ENCODE measurements at regions not wholly inside any gene's neighbourhood (a gene's known extent, or its start where the extent isn't known, plus 50 kb on each side); places are given as distances from the start of the nearest gene placed in this dataset.
"Not testable (repeated sequence)": the region's sequence is repeated elsewhere in the genome, so short reads cannot be mapped to it uniquely, and the experiment has no call there.

DNA sequence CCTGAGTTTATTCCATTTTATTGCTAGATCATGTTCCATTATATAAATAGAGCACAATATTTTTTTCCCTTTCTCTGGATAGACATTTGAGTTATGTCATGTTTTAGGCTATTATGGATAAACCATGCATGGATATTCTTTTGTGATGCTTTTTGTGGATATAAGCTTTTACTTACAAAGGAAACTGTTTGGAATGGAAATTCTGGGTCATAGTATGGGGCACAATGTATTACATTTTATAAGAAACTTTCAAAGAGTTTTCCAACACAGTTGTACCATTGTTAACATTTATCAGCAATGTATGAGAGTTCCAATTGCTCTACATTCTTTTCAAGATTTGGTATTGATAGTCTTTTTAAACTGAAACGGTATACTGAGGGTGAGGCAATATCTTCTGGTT is 749.4 kb downstream of the SOCS6 start:
- no peak for DNase-seq

DNA sequence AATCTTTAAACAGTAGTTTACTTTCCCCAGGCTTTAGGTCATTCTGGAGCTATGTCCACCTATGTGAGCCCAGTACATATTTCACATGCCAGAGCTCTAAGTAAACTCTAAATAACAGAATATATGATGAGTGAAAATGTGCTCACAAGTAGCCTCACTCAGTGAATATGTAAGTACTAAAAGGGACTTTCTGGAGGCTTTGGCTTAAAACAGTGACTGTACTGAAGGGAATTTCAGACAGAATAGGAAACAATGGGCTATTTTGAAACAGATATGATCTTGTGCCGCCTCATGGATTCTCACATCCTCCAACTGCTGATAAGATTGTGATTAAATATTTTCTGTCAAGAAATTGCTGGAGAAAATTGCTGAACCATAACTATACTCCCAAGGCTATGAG is 747.9 kb downstream of the SOCS6 start:
- DNase-seq: no peak

DNA sequence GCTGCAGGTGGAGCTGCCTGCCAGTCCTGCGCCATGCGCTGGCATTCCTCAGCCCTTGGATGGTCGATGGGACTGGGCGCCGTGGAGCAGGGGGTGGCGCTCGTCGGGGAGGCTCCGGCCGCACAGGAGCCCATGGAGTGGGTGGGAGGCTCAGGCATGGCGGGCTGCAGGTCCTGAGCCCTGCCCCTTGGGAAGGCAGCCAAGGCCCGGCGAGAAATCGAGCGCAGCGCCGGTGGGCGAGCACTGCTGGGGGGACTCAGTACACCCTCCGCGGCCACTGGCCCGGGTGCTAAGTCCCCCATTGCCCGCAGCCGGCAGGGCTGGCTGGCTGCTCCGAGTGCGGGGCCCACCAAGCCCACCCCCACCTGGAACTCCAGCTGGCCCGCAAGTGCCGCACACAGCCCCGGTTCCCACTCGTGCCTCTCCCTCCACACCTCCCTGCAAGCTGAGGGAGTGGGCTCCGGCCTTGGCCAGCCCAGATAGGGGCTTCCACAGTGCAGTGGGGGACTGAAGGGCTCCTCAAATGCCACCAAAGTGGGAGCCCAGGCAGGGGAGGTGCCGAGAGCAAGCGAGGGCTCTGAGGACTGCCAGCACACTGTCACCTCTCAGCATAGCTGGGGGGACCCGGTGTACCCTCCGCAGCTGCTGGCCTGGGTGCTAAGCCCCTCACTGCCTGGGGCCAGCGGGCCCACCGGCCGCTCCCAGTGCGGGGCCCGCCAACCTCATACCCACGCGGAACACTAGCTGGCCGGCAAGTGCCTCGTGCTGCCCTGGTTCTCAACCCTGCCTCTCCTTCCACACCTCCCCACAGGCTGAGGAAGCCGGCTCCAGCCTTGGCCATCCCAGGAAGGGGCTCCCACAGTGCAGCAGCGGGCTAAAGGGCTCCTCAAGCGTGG is 742.7 kb downstream of the SOCS6 start:
- not testable (repeated sequence) for DNase-seq

DNA sequence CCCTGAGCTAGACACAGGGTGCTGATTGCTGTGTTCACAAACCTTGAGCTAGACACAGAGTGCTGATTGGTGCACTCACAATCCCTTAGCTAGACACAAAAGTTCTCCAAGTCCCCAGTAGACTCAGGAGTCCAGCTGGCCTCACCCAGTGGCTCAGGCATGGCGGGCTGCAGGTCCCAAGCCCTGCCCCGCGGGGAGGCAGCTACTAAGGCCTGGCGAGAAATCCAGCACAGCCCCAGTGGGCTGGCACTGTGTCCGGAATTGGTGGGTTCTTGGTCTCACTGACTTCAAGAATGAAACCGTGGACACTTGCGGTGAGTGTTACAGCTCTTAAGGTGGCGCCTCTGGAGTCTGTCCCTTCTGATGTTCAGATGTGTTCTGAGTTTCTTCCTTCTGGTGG is 741.2 kb downstream of the SOCS6 start:
- not testable (repeated sequence) for DNase-seq

GRCh38 chr18:71028285-71028762 is 739.5 kb downstream of the SOCS6 start:
- DNase-seq: no peak

DNA sequence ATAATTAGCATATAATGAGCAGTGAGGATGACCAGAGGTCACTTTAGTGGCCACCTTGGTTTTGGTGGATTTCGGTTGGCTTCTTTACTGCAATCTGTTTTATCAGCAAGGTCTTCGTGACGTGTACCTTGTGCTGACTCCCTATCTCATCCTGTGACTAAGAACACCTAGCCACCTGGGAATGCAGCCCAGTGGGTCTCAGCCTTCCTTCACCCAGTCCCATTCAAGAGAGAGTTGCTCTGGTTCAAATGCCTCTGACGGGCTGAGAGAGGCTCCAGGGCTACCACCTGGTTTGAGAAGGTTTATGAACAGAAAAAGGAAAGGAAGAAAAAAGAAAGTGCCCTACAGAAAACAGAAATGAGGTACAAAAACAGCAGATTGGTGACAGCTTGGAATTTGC is 738.7 kb downstream of the SOCS6 start:
- no peak for DNase-seq

- no peak for DNase-seq
These were observed 736.8 kb downstream of the SOCS6 start for GRCh38 chr18:71025505-71026225.

DNA sequence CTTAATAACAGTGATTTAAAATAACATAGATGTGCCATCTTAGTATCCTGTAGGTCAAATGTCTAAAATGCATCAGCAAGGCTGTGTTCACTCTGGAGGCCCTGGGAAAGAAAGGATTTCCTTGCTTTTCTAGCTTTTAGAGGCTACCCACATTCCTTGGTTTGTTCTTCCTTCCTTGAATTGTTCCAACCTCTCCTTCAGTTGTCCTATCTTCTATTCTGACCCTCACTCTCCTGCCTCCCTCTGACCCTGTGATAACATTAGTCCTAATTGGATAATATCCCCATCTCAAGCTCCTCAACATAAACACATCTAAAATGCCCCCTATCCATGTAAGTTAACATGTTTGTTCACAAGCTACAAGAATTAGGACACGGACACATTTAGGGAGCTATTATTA is 733.5 kb downstream of the SOCS6 start:
- DNase-seq: no peak

GRCh38 chr18:71021030-71021362 is 732.2 kb downstream of the SOCS6 start:
- DNase-seq: no peak

- no peak for DNase-seq
These were observed 731.6 kb downstream of the SOCS6 start for GRCh38 chr18:71020342-71021029.

GRCh38 chr18:71018816-71019215 is 730.0 kb downstream of the SOCS6 start:
- no peak for DNase-seq

- no peak for DNase-seq
These were observed 723.9 kb downstream of the SOCS6 start for GRCh38 chr18:71012789-71013188.

GRCh38 chr18:71011389-71011788 is 722.5 kb downstream of the SOCS6 start:
- no peak for DNase-seq

DNA sequence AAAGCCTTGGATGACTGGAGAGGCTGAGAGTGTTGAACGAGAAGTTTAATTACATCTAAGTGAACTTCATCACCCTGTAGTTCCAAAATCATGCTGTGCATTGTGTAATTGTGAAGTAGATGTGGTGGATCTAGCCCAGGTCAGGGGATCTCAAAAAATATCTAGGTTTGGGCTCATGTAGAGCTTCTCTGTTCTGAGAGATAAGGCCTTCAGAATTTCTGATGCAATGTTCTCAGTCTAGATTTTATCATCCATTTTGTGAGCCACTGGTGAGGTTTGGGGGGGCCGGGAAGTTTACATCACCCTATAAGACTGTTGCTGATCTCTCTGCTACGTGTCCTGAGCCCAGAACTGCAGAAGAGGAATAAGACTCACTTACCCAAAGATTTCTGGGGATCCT is 719.4 kb downstream of the SOCS6 start:
- no peak for DNase-seq

- no peak for DNase-seq
These were observed 712.8 kb downstream of the SOCS6 start for GRCh38 chr18:71001597-71001996.

GRCh38 chr18:70998490-70998889 is 709.6 kb downstream of the SOCS6 start:
- DNase-seq: no peak

DNA sequence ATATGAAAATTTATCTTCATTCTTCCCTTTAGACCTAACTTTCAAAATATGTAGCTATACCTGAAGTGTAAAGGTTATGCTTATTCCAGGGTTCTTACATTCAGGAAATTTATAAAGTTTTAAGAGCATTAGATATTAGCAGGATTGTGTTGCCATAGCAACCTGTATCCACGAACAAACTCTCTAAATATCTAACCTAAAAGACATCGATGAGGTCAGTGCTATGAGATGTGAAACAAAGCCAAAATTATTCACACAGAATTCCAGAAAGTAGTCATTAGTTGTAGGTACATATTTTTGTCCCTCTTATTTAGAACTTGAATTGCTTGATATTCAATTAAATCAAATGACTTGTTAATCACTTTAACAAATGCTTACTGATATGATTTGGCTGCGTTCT is 705.3 kb downstream of the SOCS6 start:
- DNase-seq: no peak

DNA sequence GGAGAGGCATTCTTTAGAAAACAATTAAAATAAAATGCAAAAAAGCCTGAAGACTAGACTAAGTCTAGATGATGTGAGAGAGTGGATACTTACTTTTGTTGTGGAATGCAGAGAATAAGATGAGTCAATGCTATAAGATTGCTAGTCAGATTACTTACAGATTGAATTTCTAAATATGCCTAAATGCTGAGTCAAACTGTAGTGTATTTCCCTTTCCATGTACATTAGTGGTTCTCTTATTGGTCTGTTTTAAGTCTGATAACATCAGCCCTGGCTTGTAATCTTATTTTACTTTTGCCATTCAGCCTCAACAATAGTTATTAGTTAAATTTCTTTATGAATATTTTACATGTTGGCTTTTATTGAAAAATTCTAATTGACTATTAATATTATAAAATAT is 702.7 kb downstream of the SOCS6 start:
- DNase-seq: no peak

DNA sequence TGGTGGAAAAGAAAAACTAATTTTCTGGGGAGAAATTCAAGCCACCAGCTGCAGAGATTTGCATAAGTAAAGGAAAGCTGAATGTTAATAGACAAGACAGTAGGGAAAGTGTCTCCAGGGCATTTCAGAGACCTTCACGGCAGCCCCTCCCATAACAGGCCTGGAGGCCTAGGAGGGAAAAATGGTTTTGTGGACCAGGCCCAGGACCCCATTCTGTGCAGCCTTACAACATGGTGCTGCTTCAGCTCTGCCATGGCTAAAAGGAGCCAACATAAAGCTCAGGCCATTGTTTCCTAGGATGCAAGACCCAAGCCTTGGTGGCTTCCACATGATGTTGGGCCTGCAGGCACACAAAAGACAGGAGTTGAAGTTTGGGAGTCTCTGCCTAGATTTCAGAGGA is 697.1 kb downstream of the SOCS6 start:
- no peak for DNase-seq

- DNase-seq: no peak
These were observed 693.4 kb downstream of the SOCS6 start for GRCh38 chr18:70982292-70982691.

- DNase-seq: no peak
These were observed 692.7 kb downstream of the SOCS6 start for GRCh38 chr18:70981400-70982140.

GRCh38 chr18:70973626-70974025 is 684.8 kb downstream of the SOCS6 start:
- DNase-seq: no peak

GRCh38 chr18:70966419-70966818 is 677.6 kb downstream of the SOCS6 start:
- no peak for DNase-seq

All from CD4-positive, alpha-beta T cell treated with Interleukin-21 for 1 hour (primary cell).